ENCODE measurements at regions not wholly inside any gene's neighbourhood (a gene's known extent, or its start where the extent isn't known, plus 50 kb on each side); places are given as distances from the start of the nearest gene placed in this dataset.

- Mint-ChIP-seq H3K27me3 (no peaks in the 10 kb centered on the region), H3K27ac (peak overlapping the region in 2 of 3 donors; percentile 81 to 89), H3K4me3 (peak overlapping the region in 3 of 4 donors; percentile 4 to 80 (median 43)), H3K9me3 (peaks cover 0 to under 1% (median 0%) of the 10 kb centered on the region in 3 donors), H3K36me3 (peaks cover 10% of the 10 kb centered on the region), H3K4me1 (peaks cover 41 to 63% (median 54%) of the 10 kb centered on the region in 3 donors)
Measured at GRCh38 chr1:178572604-178573003, 59.7 kb downstream of the TEX35 start.

GRCh38 chr1:178573330-178573729, 60.4 kb downstream of the TEX35 start:
- Mint-ChIP-seq H3K36me3 (peaks cover 10% of the 10 kb centered on the region), H3K27me3 (no peaks in the 10 kb centered on the region), H3K9me3 (no peaks in the 10 kb centered on the region), H3K4me3 (peak overlapping the region in 2 of 4 donors; percentile 30 to 31), H3K4me1 (peaks cover 46 to 65% (median 58%) of the 10 kb centered on the region in 3 donors), H3K27ac (peak overlapping the region in 2 of 3 donors; percentile 81 to 89)

GRCh38 chr1:178574345-178574744, 61.4 kb downstream of the TEX35 start:
- H3K36me3 Mint-ChIP-seq, result peaks cover 8% of the 10 kb centered on the region
- H3K27ac Mint-ChIP-seq, result peak overlapping the region in 2 of 3 donors; percentile 16 to 89

GRCh38 chr1:178575611-178576361, 62.9 kb downstream of the TEX35 start:
- peaks cover 64 to 71% (median 68%) of the 10 kb centered on the region in 3 donors for H3K4me1 Mint-ChIP-seq
- H3K27me3 Mint-ChIP-seq, result no peaks in the 10 kb centered on the region
- no peaks in the 10 kb centered on the region for H3K9me3 Mint-ChIP-seq
- peak overlapping the region; percentile 95 to 98 (median 96) for H3K27ac Mint-ChIP-seq
- H3K4me3 Mint-ChIP-seq, result peak overlapping the region; percentile 39 to 81 (median 71)
- H3K36me3 Mint-ChIP-seq, result peaks cover 3% of the 10 kb centered on the region

More at GRCh38 chr1:178574345-178574744, 61.4 kb downstream of the TEX35 start:
- Mint-ChIP-seq H3K4me1 (peaks cover 52 to 65% (median 63%) of the 10 kb centered on the region in 3 donors), H3K9me3 (no peaks in the 10 kb centered on the region), H3K4me3 (no peak overlapping the region), H3K27me3 (no peaks in the 10 kb centered on the region)

GRCh38 chr1:178576841-178577240, 63.9 kb downstream of the TEX35 start:
- H3K36me3 Mint-ChIP-seq, result peaks cover under 1% of the 10 kb centered on the region
- peak overlapping the region; percentile 95 to 98 (median 96) for H3K27ac Mint-ChIP-seq
- H3K27me3 Mint-ChIP-seq, result no peaks in the 10 kb centered on the region
- H3K4me3 Mint-ChIP-seq, result peak overlapping the region in 3 of 4 donors; percentile 18 to 81 (median 71)
- H3K4me1 Mint-ChIP-seq, result peaks cover 72 to 79% (median 74%) of the 10 kb centered on the region in 3 donors
- H3K9me3 Mint-ChIP-seq, result no peaks in the 10 kb centered on the region

- Mint-ChIP-seq H3K9me3 (peaks cover 0 to 5% (median 0%) of the 10 kb centered on the region in 3 donors), H3K36me3 (no peaks in the 10 kb centered on the region), H3K27ac (peak overlapping the region; percentile 91 to 97 (median 95)), H3K27me3 (peaks cover 1% of the 10 kb centered on the region), H3K4me1 (peaks cover 79 to 81% (median 79%) of the 10 kb centered on the region in 3 donors), H3K4me3 (peak overlapping the region in 3 of 4 donors; percentile 18 to 81 (median 78))
Measured at GRCh38 chr1:178577882-178578281, 65.0 kb downstream of the TEX35 start.

- H3K27ac Mint-ChIP-seq, result peak overlapping the region; percentile 91 to 97 (median 95)
- peak overlapping the region in 3 of 4 donors; percentile 78 to 84 (median 81) for H3K4me3 Mint-ChIP-seq
- H3K27me3 Mint-ChIP-seq, result peaks cover 1% of the 10 kb centered on the region
- H3K4me1 Mint-ChIP-seq, result peaks cover 75 to 82% (median 79%) of the 10 kb centered on the region in 3 donors
- H3K36me3 Mint-ChIP-seq, result no peaks in the 10 kb centered on the region
- peaks cover 0 to 5% (median 0%) of the 10 kb centered on the region in 3 donors for H3K9me3 Mint-ChIP-seq
Measured at GRCh38 chr1:178578541-178578940, 65.6 kb downstream of the TEX35 start.

GRCh38 chr1:178579095-178579494, 66.2 kb downstream of the TEX35 start:
- peaks cover 74 to 83% (median 79%) of the 10 kb centered on the region in 3 donors for H3K4me1 Mint-ChIP-seq
- peaks cover 0 to 5% (median 0%) of the 10 kb centered on the region in 3 donors for H3K9me3 Mint-ChIP-seq
- peak overlapping the region; percentile 74 to 84 (median 80) for H3K4me3 Mint-ChIP-seq
- H3K36me3 Mint-ChIP-seq, result peaks cover 3% of the 10 kb centered on the region
- peak overlapping the region; percentile 91 to 97 (median 95) for H3K27ac Mint-ChIP-seq
- peaks cover 1% of the 10 kb centered on the region for H3K27me3 Mint-ChIP-seq

- H3K27ac Mint-ChIP-seq, result peak overlapping the region; percentile 91 to 97 (median 95)
- H3K4me3 Mint-ChIP-seq, result peak overlapping the region; percentile 74 to 84 (median 80)
- H3K36me3 Mint-ChIP-seq, result peaks cover 3% of the 10 kb centered on the region
- peaks cover 72 to 85% (median 78%) of the 10 kb centered on the region in 3 donors for H3K4me1 Mint-ChIP-seq
- H3K9me3 Mint-ChIP-seq, result peaks cover 0 to 5% (median 0%) of the 10 kb centered on the region in 3 donors
- peaks cover 1% of the 10 kb centered on the region for H3K27me3 Mint-ChIP-seq
Measured at GRCh38 chr1:178579562-178579961, 66.7 kb downstream of the TEX35 start.

GRCh38 chr1:178580096-178580495, 67.2 kb downstream of the TEX35 start:
- peak overlapping the region; percentile 23 to 84 (median 80) for H3K4me3 Mint-ChIP-seq
- peaks cover 69 to 86% (median 78%) of the 10 kb centered on the region in 3 donors for H3K4me1 Mint-ChIP-seq
- H3K9me3 Mint-ChIP-seq, result peaks cover 0 to 5% (median 0%) of the 10 kb centered on the region in 3 donors
- H3K27me3 Mint-ChIP-seq, result peaks cover 1% of the 10 kb centered on the region
- peaks cover 3% of the 10 kb centered on the region for H3K36me3 Mint-ChIP-seq
- H3K27ac Mint-ChIP-seq, result peak overlapping the region; percentile 91 to 97 (median 95)

- H3K27me3 Mint-ChIP-seq, result peaks cover 1% of the 10 kb centered on the region
Measured at GRCh38 chr1:178580876-178581275, 68.0 kb downstream of the TEX35 start.

GRCh38 chr1:178581351-178582303, 68.7 kb downstream of the TEX35 start:
- Mint-ChIP-seq H3K4me3 (peak overlapping the region; percentile 47 to 91 (median 86)), H3K4me1 (peaks cover 61 to 81% (median 73%) of the 10 kb centered on the region in 3 donors), H3K9me3 (peaks cover 0 to 5% (median 0%) of the 10 kb centered on the region in 3 donors), H3K27me3 (peaks cover 1% of the 10 kb centered on the region), H3K36me3 (peaks cover 5% of the 10 kb centered on the region), H3K27ac (peak overlapping the region; percentile 91 to 97 (median 95))

More at GRCh38 chr1:178580876-178581275, 68.0 kb downstream of the TEX35 start:
- Mint-ChIP-seq H3K27ac (peak overlapping the region; percentile 91 to 97 (median 95)), H3K4me3 (peak overlapping the region; percentile 47 to 91 (median 86)), H3K36me3 (peaks cover 5% of the 10 kb centered on the region), H3K9me3 (peaks cover 0 to 5% (median 0%) of the 10 kb centered on the region in 3 donors), H3K4me1 (peaks cover 67 to 86% (median 75%) of the 10 kb centered on the region in 3 donors)

GRCh38 chr1:178587096-178587495, 74.2 kb downstream of the TEX35 start:
- Mint-ChIP-seq H3K4me1 (peaks cover 53 to 74% (median 68%) of the 10 kb centered on the region in 3 donors), H3K4me3 (peak overlapping the region in 1 of 4 donors; percentile 69), H3K27me3 (peaks cover 1% of the 10 kb centered on the region), H3K9me3 (peaks cover 2 to 14% (median 8%) of the 10 kb centered on the region in 3 donors), H3K36me3 (peaks cover 5% of the 10 kb centered on the region), H3K27ac (peak overlapping the region in 1 of 3 donors; percentile 58)

GRCh38 chr1:178587975-178588374, 75.1 kb downstream of the TEX35 start:
- peaks cover 2 to 10% (median 8%) of the 10 kb centered on the region in 3 donors for H3K9me3 Mint-ChIP-seq
- H3K36me3 Mint-ChIP-seq, result peaks cover 5% of the 10 kb centered on the region
- H3K27me3 Mint-ChIP-seq, result no peaks in the 10 kb centered on the region
- H3K4me1 Mint-ChIP-seq, result peaks cover 47 to 72% (median 67%) of the 10 kb centered on the region in 3 donors
- H3K4me3 Mint-ChIP-seq, result peak overlapping the region in 1 of 4 donors; percentile 69
- H3K27ac Mint-ChIP-seq, result peak overlapping the region in 2 of 3 donors; percentile 58 to 71
